NAMALWA (cell line): ENCODE measurements at regions not wholly inside any gene's neighbourhood (a gene's known extent, or its start where the extent isn't known, plus 50 kb on each side); places are given as distances from the start of the nearest gene placed in this dataset.
"Not testable (repeated sequence)": the region's sequence is repeated elsewhere in the genome, so short reads cannot be mapped to it uniquely, and the experiment has no call there.

Experiments used
- DNase-seq: peaks from one replicate; pipeline ENCODE4 v3.0.0-alpha.2; 2015; ENCODE audit warnings: low spot score

- not testable (repeated sequence) for DNase-seq
Observed at GRCh38 chr1:203998571-203998970, 74.3 kb upstream of the SOX13 start.

DNA sequence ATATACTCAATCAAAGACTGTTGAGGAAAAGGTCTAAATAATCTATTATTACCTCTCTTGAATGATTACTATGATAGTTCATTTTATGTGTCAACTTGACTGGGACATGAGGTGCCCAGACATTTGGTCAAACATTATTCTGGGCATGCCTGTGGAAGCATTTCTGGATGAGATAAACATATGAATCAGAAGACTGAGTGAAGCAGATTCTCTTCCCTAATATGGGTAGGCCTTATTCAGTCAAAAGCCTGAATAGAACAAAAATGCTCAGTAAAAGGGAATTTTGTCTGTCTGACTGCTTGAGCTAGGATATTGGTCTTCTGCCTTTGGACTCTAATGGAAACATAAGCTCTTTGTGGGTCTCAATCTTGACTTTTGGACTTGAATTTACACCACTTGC is 73.3 kb upstream of the SOX13 start:
- no peak for DNase-seq

DNA sequence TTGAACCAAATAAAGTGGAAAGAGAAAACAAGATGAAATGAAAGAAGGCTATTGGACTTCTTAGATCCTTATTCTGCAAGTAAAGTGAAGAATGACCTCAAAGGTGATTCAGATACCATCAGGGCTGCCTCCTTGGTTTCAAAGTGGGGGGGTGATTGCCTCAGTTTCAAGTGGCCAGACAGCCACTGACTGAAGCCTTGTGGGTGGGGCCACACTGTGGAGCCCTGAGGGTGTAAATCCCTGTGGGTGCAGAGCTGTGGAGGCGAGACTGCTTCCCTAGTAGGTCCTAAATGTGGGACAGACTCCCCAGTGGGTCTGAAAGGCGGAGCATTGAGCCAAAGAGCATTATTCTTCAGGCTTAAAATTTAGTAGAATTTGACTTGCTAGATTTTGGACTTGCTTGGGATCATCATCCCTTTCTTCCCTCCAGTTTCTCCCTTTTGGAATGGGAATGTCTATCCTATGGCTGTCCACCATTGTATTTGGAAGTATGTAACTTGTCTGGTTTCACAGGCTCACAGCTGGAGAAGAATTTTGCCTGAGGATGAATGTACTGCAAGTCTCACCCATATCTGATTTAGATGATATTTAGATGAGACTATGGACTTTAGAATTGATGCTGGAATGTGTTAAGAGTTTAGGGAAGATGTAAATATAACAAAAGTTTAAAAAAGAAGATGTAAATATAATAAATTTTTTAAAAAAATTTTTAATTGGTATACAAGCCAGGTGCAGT is 71.6 kb upstream of the SOX13 start:
- no peak for DNase-seq

DNA sequence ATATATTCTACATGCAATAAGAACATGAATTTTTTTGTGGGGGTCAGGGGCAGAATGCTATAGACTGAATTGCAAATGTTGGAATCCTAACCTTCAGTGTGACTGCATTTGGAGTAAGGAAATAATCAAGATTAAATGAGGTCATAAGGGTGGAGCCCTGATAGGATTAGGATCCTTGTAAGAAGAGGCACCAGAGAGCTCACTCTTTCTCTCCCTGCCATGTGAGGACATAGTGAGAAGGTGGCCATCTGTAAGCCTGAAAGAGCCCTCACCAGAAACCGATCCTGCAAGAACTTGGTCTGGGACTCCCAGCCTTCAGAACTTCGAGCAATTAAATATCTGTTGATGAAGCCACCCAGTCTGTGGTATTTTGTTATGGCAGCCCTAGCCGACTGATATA is 70.3 kb upstream of the SOX13 start:
- DNase-seq, result no peak

GRCh38 chr1:204003536-204003935 is 69.4 kb upstream of the SOX13 start:
- no peak for DNase-seq

- no peak for DNase-seq
Observed at GRCh38 chr1:204011426-204011825, 61.5 kb upstream of the SOX13 start.

DNA sequence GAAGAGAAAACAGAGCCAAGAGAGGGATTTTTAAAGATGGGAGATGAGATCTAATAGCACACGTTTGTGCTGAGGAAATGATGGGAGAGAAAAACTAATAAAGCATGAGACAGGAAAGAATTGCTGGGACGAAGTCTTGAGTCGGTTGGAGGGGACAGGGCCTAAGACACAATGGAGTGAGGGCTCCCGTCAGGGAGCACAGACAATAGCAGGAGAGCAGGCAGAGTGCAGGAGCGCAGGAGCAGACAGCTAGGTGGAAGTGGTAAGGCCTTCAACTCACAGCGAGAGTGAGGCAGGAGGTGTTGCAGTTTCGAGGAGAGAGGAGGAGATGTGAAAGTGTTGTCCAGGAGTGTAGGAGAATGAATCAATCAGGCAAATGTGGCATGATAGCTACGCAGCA is 59.9 kb upstream of the SOX13 start:
- no peak for DNase-seq

- no peak for DNase-seq
Observed at GRCh38 chr1:204014336-204014735, 58.6 kb upstream of the SOX13 start.

- not testable (repeated sequence) for DNase-seq
Observed at GRCh38 chr1:204014961-204015360, 58.0 kb upstream of the SOX13 start.

DNA sequence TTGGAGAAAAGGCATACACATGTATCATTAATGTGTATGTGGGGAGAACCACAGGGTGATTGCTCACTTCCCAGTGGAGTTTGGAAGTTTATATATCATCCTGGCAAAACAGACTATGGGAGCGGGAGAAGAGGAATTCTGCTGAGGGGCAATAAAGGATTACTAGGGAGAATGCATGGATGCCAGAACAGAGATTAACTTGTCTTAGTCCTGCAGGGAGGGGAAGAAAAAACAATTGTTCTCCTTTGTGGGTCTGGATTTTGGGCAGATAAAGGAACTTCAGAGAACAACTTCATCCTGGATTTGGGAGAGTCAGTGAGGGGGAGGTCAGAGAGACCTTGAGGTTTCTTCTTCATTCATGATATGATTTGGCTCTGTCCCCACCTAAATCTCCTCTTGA is 55.9 kb upstream of the SOX13 start:
- no peak for DNase-seq

DNA sequence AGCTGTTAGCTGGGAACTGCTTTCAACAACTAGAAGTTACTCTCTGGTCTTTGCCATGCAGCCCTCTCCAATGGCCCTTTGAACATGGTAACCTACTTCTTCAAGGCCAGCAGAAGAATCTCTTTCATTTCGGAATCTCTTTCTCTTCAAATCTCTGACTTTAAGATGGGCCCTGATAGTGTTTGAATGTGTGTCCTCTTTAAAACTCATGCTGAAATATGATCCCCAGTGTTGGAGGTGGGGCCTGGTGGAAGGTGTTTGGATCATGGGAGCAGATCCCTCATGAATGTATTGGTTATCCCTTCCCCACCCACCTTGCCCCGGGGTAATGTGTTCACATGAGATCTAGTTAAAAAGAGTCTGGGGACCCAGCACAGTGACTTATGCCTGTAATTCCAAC is 54.5 kb upstream of the SOX13 start:
- DNase-seq, result no peak
